Caco-2 (cell line): ENCODE measurements at regions not wholly inside any gene's neighbourhood (a gene's known extent, or its start where the extent isn't known, plus 50 kb on each side); places are given as distances from the start of the nearest gene placed in this dataset.
"Not testable (repeated sequence)": the region's sequence is repeated elsewhere in the genome, so short reads cannot be mapped to it uniquely, and the experiment has no call there.

Experiments used
- BruUV-seq: library from RNA; stranded (reverse); fragments of 400-500 nt; replicated peaks from 2 replicates; lab custom pipeline; 2021; lab: Mats Ljungman, UMichigan
- CTCF ChIA-PET: fragments of 300-600 bp; sonication (Branson Sonifier 250); formaldehyde crosslinking; loops from one replicate; lab custom pipeline; 2022; ENCODE audit warnings: antibody characterized with exemption; lab: Charles Lee
- POLR2A ChIA-PET: fragments of 300-600 bp; sonication (Branson Sonifier 250); formaldehyde crosslinking; loops from one replicate; lab custom pipeline; 2022; ENCODE audit warnings: antibody characterized with exemption; lab: Charles Lee
- DNase-seq, 2 experiments: peaks; one replicate each; pipeline versions ENCODE4 v3.0.0 to v3.0.0-alpha.2; 2020 to 2022
- H3K27me3 ChIP-seq: replicated peaks from 2 replicates; pipeline ENCODE4 v1.6.0; 2011; ENCODE audit warnings: low read length; ENCODE audit not compliant: control insufficient read depth, insufficient read depth
- H3K36me3 ChIP-seq: 2 replicates; pipeline ENCODE4 v1.5.1; 2011; ENCODE audit warnings: low read length; ENCODE audit not compliant: control insufficient read depth, insufficient read depth
- H3K4me1 ChIP-seq: fragments of 250-450 bp; sonication (Bioruptor Pico); 2 replicates; pipeline ENCODE4 v1.5.1; 2020; ENCODE audit warnings: mild to moderate bottlenecking
- H3K4me3 ChIP-seq: 2 replicates; pipeline ENCODE4 v1.5.1; 2011; ENCODE audit warnings: low read depth, mild to moderate bottlenecking, control low read depth, low read length
- H3K9me3 ChIP-seq: fragments of 250-450 bp; sonication (Bioruptor Pico); 2 replicates; pipeline ENCODE4 v1.5.1; 2020; ENCODE audit warnings: mild to moderate bottlenecking, moderate library complexity
- H3K27ac Mint-ChIP-seq: one replicate; pipeline ENCODE4 v1.8.0; 2022; ENCODE audit warnings: mixed read lengths; ENCODE audit not compliant: unreplicated experiment
- H3K27me3 Mint-ChIP-seq: one replicate; pipeline ENCODE4 v1.8.0; 2022; ENCODE audit warnings: mixed read lengths; ENCODE audit not compliant: insufficient read depth, unreplicated experiment
- H3K36me3 Mint-ChIP-seq: one replicate; pipeline ENCODE4 v1.8.0; 2022; ENCODE audit warnings: mild to moderate bottlenecking, mixed read lengths; ENCODE audit not compliant: insufficient read depth, unreplicated experiment
- H3K4me1 Mint-ChIP-seq: one replicate; pipeline ENCODE4 v1.8.0; 2022; ENCODE audit warnings: low read depth, mixed read lengths; ENCODE audit not compliant: unreplicated experiment
- H3K4me3 Mint-ChIP-seq: one replicate; pipeline ENCODE4 v1.8.0; 2022; ENCODE audit warnings: mild to moderate bottlenecking, moderate library complexity, mixed read lengths; ENCODE audit not compliant: unreplicated experiment
- H3K9me3 Mint-ChIP-seq: one replicate; pipeline ENCODE4 v1.8.0; 2022; ENCODE audit warnings: mixed read lengths; ENCODE audit not compliant: unreplicated experiment
- CTCF ChIP-seq, 2 experiments: fragments of 200-600 bp in 1 of 2; IDR thresholded peaks; 1 replicate in 1 of 2; 2 replicates in 1 of 2; pipeline versions ENCODE4 v1.5.1 to v1.8.0; 2011 to 2022; ENCODE audit warnings: antibody characterized with exemption in 1 of 2, control low read depth in 1 of 2, inconsistent platforms in 1 of 2, low read depth in 1 of 2, low read length in 1 of 2, mild to moderate bottlenecking in 1 of 2, moderate library complexity in 1 of 2; ENCODE audit not compliant: insufficient read depth in 1 of 2, severe bottlenecking in 1 of 2, unreplicated experiment in 1 of 2
- intact Hi-C: fragments of 100-400 bp; cut with micrococcal nuclease; formaldehyde crosslinking; loops from one replicate; pipeline ENCODE4 v1.10.0; 2022; ENCODE audit not compliant: unreplicated experiment

- TF ChIP-seq CTCF (IDR thresholded peaks at IDR 0.05; ENCODE audit: insufficient read depth in 1 of 2, low read depth in 1 of 2, low read length in 1 of 2, severe bottlenecking in 1 of 2, unreplicated experiment in 1 of 2) = no peak
- Mint-ChIP-seq H3K27me3 (peaks cover 3% of the 10 kb centered on the region), H3K36me3 (no peaks in the 10 kb centered on the region), H3K4me3 (no peak overlapping the region), H3K9me3 (no peaks in the 10 kb centered on the region), H3K4me1 (no peaks in the 10 kb centered on the region), H3K27ac (no peak overlapping the region)
- DNase-seq = no peak
- CTCF ChIA-PET = no interaction called here
- Histone ChIP-seq H3K27me3 (no peaks in the 10 kb centered on the region), H3K36me3 (no peaks in the 10 kb centered on the region), H3K4me3 (no peak overlapping the region), H3K4me1 (no peaks in the 10 kb centered on the region), H3K9me3 (no peaks in the 10 kb centered on the region)
- intact Hi-C loops = no loop called here
- POLR2A ChIA-PET = no interaction called here
- BruUV-seq = no TSS peak
Measured at GRCh38 chr3:106482451-106482850, 613.6 kb upstream of the CBLB start.

GRCh38 chr3:106485217-106485616 is 616.4 kb upstream of the CBLB start:
- H3K4me3 Mint-ChIP-seq = no peak overlapping the region
- no peak overlapping the region for H3K27ac Mint-ChIP-seq
- Histone ChIP-seq H3K4me3 (no peak overlapping the region), H3K36me3 (no peaks in the 10 kb centered on the region), H3K9me3 (no peaks in the 10 kb centered on the region), H3K4me1 (no peaks in the 10 kb centered on the region), H3K27me3 (no peaks in the 10 kb centered on the region)
- no TSS peak for BruUV-seq
- no peak for DNase-seq
- POLR2A ChIA-PET = no interaction called here
- intact Hi-C loops = no loop called here
- no peaks in the 10 kb centered on the region for H3K9me3 Mint-ChIP-seq
- no peaks in the 10 kb centered on the region for H3K36me3 Mint-ChIP-seq
- H3K27me3 Mint-ChIP-seq = peaks cover 6% of the 10 kb centered on the region
- TF ChIP-seq CTCF (IDR thresholded peaks at IDR 0.05; ENCODE audit: insufficient read depth in 1 of 2, low read depth in 1 of 2, low read length in 1 of 2, severe bottlenecking in 1 of 2, unreplicated experiment in 1 of 2) = no peak
- no peaks in the 10 kb centered on the region for H3K4me1 Mint-ChIP-seq
- CTCF ChIA-PET = no interaction called here

GRCh38 chr3:106485802-106486201 is 617.0 kb upstream of the CBLB start:
- no peaks in the 10 kb centered on the region for H3K27me3 ChIP-seq
- ChIA-PET CTCF (no interaction called here), POLR2A (no interaction called here)
- BruUV-seq = no TSS peak
- Mint-ChIP-seq H3K36me3 (no peaks in the 10 kb centered on the region), H3K4me3 (no peak overlapping the region), H3K27me3 (peaks cover 6% of the 10 kb centered on the region), H3K27ac (no peak overlapping the region), H3K9me3 (no peaks in the 10 kb centered on the region), H3K4me1 (no peaks in the 10 kb centered on the region)
- H3K4me1 ChIP-seq = no peaks in the 10 kb centered on the region
- no peak overlapping the region for H3K4me3 ChIP-seq
- no peak for DNase-seq
- TF ChIP-seq CTCF (IDR thresholded peaks at IDR 0.05; ENCODE audit: insufficient read depth in 1 of 2, low read depth in 1 of 2, low read length in 1 of 2, severe bottlenecking in 1 of 2, unreplicated experiment in 1 of 2) = no peak
- no peaks in the 10 kb centered on the region for H3K36me3 ChIP-seq
- no peaks in the 10 kb centered on the region for H3K9me3 ChIP-seq
- intact Hi-C loops = no loop called here

GRCh38 chr3:106486945-106487639 is 618.3 kb upstream of the CBLB start:
- H3K27me3 Mint-ChIP-seq, H3K36me3 ChIP-seq, BruUV-seq, H3K27me3 ChIP-seq, POLR2A ChIA-PET, intact Hi-C loops, H3K4me1 Mint-ChIP-seq, H3K4me1 ChIP-seq, CTCF ChIA-PET, H3K9me3 ChIP-seq, H3K9me3 Mint-ChIP-seq, H3K27ac Mint-ChIP-seq, H3K36me3 Mint-ChIP-seq, DNase-seq, H3K4me3 ChIP-seq, H3K4me3 Mint-ChIP-seq: not testable (repeated sequence)
